Progenitor cell of endocrine pancreas (in vitro differentiated cells): ENCODE measurements at regions not wholly inside any gene's neighbourhood (a gene's known extent, or its start where the extent isn't known, plus 50 kb on each side); places are given as distances from the start of the nearest gene placed in this dataset.

Experiments
- DNase-seq: peaks from one replicate; pipeline ENCODE4 v3.0.0; 2021; ENCODE audit warnings: low spot score; ENCODE audit not compliant: unreplicated experiment
- H3K27ac Mint-ChIP-seq: 2 replicates; pipeline ENCODE4 v1.8.0; 2021; ENCODE audit warnings: mild to moderate bottlenecking, moderate library complexity, mixed read lengths
- H3K27me3 Mint-ChIP-seq: 2 replicates; pipeline ENCODE4 v1.8.0; 2021; ENCODE audit warnings: mixed read lengths
- H3K36me3 Mint-ChIP-seq: 2 replicates; pipeline ENCODE4 v1.8.0; 2022; ENCODE audit warnings: mixed read lengths; ENCODE audit not compliant: insufficient read depth
- H3K4me1 Mint-ChIP-seq: 2 replicates; pipeline ENCODE4 v1.8.0; 2021; ENCODE audit warnings: low read depth, mixed read lengths
- H3K4me3 Mint-ChIP-seq: 2 replicates; pipeline ENCODE4 v1.8.0; 2021; ENCODE audit warnings: low read depth, mild to moderate bottlenecking, moderate library complexity, mixed read lengths
- H3K9me3 Mint-ChIP-seq: 2 replicates; pipeline ENCODE4 v1.8.0; 2021; ENCODE audit warnings: low read depth, mixed read lengths
- CTCF ChIP-seq: fragments of 200-600 bp; sonication (generic); IDR thresholded peaks from one replicate; pipeline ENCODE4 v1.5.0; 2021; ENCODE audit warnings: antibody characterized with exemption, mild to moderate bottlenecking; ENCODE audit not compliant: unreplicated experiment

GRCh38 chr2:5524551-5524950, 167.6 kb upstream of the SOX11 start:
- DNase-seq = no peak
- H3K9me3 Mint-ChIP-seq = no peaks in the 10 kb centered on the region
- H3K4me1 Mint-ChIP-seq = no peaks in the 10 kb centered on the region
- H3K4me3 Mint-ChIP-seq = no peak overlapping the region
- no peak for TF ChIP-seq CTCF
- no peaks in the 10 kb centered on the region for H3K36me3 Mint-ChIP-seq
- H3K27me3 Mint-ChIP-seq = peaks cover 3% of the 10 kb centered on the region
- H3K27ac Mint-ChIP-seq = no peak overlapping the region

- Mint-ChIP-seq H3K4me1 (no peaks in the 10 kb centered on the region), H3K27me3 (peaks cover 3% of the 10 kb centered on the region), H3K4me3 (no peak overlapping the region), H3K9me3 (no peaks in the 10 kb centered on the region), H3K36me3 (no peaks in the 10 kb centered on the region), H3K27ac (no peak overlapping the region)
- no peak for DNase-seq
- TF ChIP-seq CTCF = no peak
These were observed 163.5 kb upstream of the SOX11 start for GRCh38 chr2:5528706-5529105.

GRCh38 chr2:5530011-5530696, 162.0 kb upstream of the SOX11 start:
- DNase-seq = no peak
- peaks cover 6% of the 10 kb centered on the region for H3K27me3 Mint-ChIP-seq
- no peak overlapping the region for H3K27ac Mint-ChIP-seq
- no peaks in the 10 kb centered on the region for H3K4me1 Mint-ChIP-seq
- no peak for TF ChIP-seq CTCF
- no peaks in the 10 kb centered on the region for H3K36me3 Mint-ChIP-seq
- no peaks in the 10 kb centered on the region for H3K9me3 Mint-ChIP-seq
- no peak overlapping the region for H3K4me3 Mint-ChIP-seq

- no peak for TF ChIP-seq CTCF
- no peak overlapping the region for H3K27ac Mint-ChIP-seq
These were observed 156.9 kb upstream of the SOX11 start for GRCh38 chr2:5535301-5535700.

GRCh38 chr2:5537180-5537688, 154.9 kb upstream of the SOX11 start:
- Mint-ChIP-seq H3K4me1 (peaks cover 30% of the 10 kb centered on the region), H3K36me3 (no peaks in the 10 kb centered on the region), H3K27ac (no peak overlapping the region), H3K9me3 (peaks cover 3% of the 10 kb centered on the region), H3K27me3 (peaks cover 4% of the 10 kb centered on the region), H3K4me3 (no peak overlapping the region)
- DNase-seq = no peak
- TF ChIP-seq CTCF = no peak

More at GRCh38 chr2:5535301-5535700, 156.9 kb upstream of the SOX11 start:
- Mint-ChIP-seq H3K4me3 (no peak overlapping the region), H3K4me1 (peaks cover 25% of the 10 kb centered on the region), H3K9me3 (peaks cover 3% of the 10 kb centered on the region), H3K36me3 (no peaks in the 10 kb centered on the region), H3K27me3 (peaks cover 4% of the 10 kb centered on the region)
- no peak for DNase-seq
